MM.1S (cell line): ENCODE measurements at regions not wholly inside any gene's neighbourhood (a gene's known extent, or its start where the extent isn't known, plus 50 kb on each side); places are given as distances from the start of the nearest gene placed in this dataset.

Experiments
- DNase-seq: peaks from one replicate; pipeline ENCODE4 v3.0.0-alpha.2; 2015
- H2AFZ ChIP-seq: fragments of 300-600 bp; sonication (generic); 2 replicates; pipeline ENCODE4 v1.6.0; 2016; ENCODE audit warnings: antibody characterized with exemption, low read length
- H3F3A ChIP-seq: fragments of 300-600 bp; sonication (generic); 2 replicates; pipeline ENCODE4 v1.6.1; 2016; ENCODE audit warnings: mild to moderate bottlenecking, antibody characterized with exemption, low read length, moderate library complexity, mixed read lengths; ENCODE audit not compliant: insufficient read depth
- H3K27ac ChIP-seq: fragments of 300-600 bp; sonication (generic); 2 replicates; pipeline ENCODE4 v1.5.1; 2016; ENCODE audit warnings: mild to moderate bottlenecking, low read length
- H3K27me3 ChIP-seq: fragments of 300-600 bp; sonication (generic); replicated peaks from 2 replicates; pipeline ENCODE4 v1.6.0; 2016; ENCODE audit warnings: low read length; ENCODE audit not compliant: insufficient read depth
- H3K36me3 ChIP-seq: fragments of 300-600 bp; sonication (generic); replicated peaks from 2 replicates; pipeline ENCODE4 v1.6.1; 2016; ENCODE audit warnings: mild to moderate bottlenecking, low read length, mixed read lengths; ENCODE audit not compliant: insufficient read depth
- H3K4me1 ChIP-seq: fragments of 300-600 bp; sonication (generic); 2 replicates; pipeline ENCODE4 v1.6.1; 2016; ENCODE audit warnings: low read length, mixed read lengths
- H3K4me2 ChIP-seq: fragments of 300-600 bp; sonication (generic); 2 replicates; pipeline ENCODE4 v1.6.0; 2016; ENCODE audit warnings: low read depth, low read length
- H3K4me3 ChIP-seq: fragments of 300-600 bp; sonication (generic); 2 replicates; pipeline ENCODE4 v1.5.1; 2016; ENCODE audit warnings: low read length, mixed read lengths
- H3K79me2 ChIP-seq: fragments of 300-600 bp; sonication (generic); 2 replicates; pipeline ENCODE4 v1.6.1; 2016; ENCODE audit warnings: mixed run types, low read length, mixed read lengths
- H3K9ac ChIP-seq: fragments of 300-600 bp; sonication (generic); 2 replicates; pipeline ENCODE4 v1.6.1; 2016; ENCODE audit warnings: low read length, mixed read lengths
- H3K9me2 ChIP-seq: fragments of 300-600 bp; sonication (generic); replicated peaks from 2 replicates; pipeline ENCODE4 v1.6.1; 2016; ENCODE audit warnings: mild to moderate bottlenecking, low read length, mixed read lengths; ENCODE audit not compliant: insufficient read depth
- H3K9me3 ChIP-seq: fragments of 300-600 bp; sonication (generic); replicated peaks from 2 replicates; pipeline ENCODE4 v1.6.1; 2016; ENCODE audit warnings: mild to moderate bottlenecking, low read length, mixed read lengths; ENCODE audit not compliant: insufficient read depth
- H4K20me1 ChIP-seq: fragments of 300-600 bp; sonication (generic); 2 replicates; pipeline ENCODE4 v1.6.1; 2016; ENCODE audit warnings: mild to moderate bottlenecking, low read length, moderate library complexity, mixed read lengths; ENCODE audit not compliant: insufficient read depth
- EZH2 ChIP-seq: fragments of 300-600 bp; sonication (generic); optimal IDR thresholded peaks from 2 replicates; pipeline ENCODE3; 2017; ENCODE audit warnings: low read depth, mild to moderate bottlenecking, antibody characterized with exemption, low read length, mixed read lengths
- EZH2phosphoT487 ChIP-seq: fragments of 300-600 bp; sonication (generic); IDR thresholded peaks from 2 replicates; pipeline ENCODE4 v1.6.1; 2018; ENCODE audit warnings: antibody characterized with exemption, low read length
- TF ChIP-seq, protein P1 (sequence below): fragments of 300-600 bp; sonication (generic); IDR thresholded peaks from 2 replicates; pipeline ENCODE4 v1.5.1; 2016; ENCODE audit warnings: antibody characterized with exemption, low read length, mixed read lengths

DNA sequence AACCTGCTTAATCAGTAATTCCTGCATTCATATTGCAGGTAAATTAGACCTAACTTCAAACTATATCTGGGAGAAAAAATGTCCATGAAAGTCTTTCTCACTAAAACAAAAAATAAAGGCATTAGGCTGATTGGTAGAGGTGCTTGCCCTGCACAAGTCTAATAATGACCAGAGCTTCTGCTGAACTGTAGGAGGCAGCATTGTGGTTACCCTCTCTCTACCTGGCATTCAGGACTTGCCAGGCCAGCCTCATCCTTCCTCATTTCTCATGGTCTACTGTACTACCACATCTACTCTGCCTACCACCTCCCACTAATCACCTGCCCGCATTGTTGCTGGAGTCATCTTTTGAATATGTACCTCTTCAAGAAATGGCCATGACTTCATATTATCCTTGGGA, 60.8 kb upstream of the KRTAP11-1 start:
- DNase-seq: no peak

DNA sequence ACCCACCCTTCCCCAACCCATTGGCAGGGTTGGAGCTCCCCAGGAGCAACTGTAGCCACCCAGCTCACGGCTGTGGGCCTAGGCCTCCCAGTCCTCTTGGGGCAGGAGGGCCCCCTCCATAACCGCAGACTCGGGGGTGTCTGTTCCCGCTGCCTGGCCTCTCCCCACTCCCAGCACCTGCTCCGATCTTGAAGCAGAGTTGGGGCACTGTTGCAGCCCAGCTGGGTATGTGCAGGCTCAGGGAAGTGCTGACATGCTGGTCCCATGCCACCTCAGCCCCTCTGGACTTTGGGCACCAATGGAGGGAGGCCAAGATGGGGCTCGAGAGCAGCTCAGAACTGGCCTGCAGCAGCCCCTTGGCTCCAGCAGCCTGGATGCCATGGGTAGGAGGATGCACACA, 54.8 kb upstream of the KRTAP11-1 start:
- Histone ChIP-seq H3K9me3 (no peaks in the 10 kb centered on the region), H4K20me1 (no peaks in the 10 kb centered on the region), H2AFZ (no peak overlapping the region), H3K4me2 (no peak overlapping the region), H3K9me2 (no peaks in the 10 kb centered on the region), H3K4me3 (no peak overlapping the region), H3K9ac (no peak overlapping the region), H3K79me2 (no peaks in the 10 kb centered on the region), H3K27me3 (no peaks in the 10 kb centered on the region), H3K27ac (no peak overlapping the region), H3K36me3 (no peaks in the 10 kb centered on the region), H3F3A (no peaks in the 10 kb centered on the region), H3K4me1 (peaks cover 15% of the 10 kb centered on the region)
- TF ChIP-seq EZH2phosphoT487 (no peak), EZH2 (no peak)
- TF ChIP-seq, protein P1, sequence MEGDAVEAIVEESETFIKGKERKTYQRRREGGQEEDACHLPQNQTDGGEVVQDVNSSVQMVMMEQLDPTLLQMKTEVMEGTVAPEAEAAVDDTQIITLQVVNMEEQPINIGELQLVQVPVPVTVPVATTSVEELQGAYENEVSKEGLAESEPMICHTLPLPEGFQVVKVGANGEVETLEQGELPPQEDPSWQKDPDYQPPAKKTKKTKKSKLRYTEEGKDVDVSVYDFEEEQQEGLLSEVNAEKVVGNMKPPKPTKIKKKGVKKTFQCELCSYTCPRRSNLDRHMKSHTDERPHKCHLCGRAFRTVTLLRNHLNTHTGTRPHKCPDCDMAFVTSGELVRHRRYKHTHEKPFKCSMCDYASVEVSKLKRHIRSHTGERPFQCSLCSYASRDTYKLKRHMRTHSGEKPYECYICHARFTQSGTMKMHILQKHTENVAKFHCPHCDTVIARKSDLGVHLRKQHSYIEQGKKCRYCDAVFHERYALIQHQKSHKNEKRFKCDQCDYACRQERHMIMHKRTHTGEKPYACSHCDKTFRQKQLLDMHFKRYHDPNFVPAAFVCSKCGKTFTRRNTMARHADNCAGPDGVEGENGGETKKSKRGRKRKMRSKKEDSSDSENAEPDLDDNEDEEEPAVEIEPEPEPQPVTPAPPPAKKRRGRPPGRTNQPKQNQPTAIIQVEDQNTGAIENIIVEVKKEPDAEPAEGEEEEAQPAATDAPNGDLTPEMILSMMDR: no peak
- DNase-seq: no peak

More for the DNA sequence above, 60.8 kb upstream of the KRTAP11-1 start:
- Histone ChIP-seq H3K27me3 (no peaks in the 10 kb centered on the region), H3K9me2 (no peaks in the 10 kb centered on the region), H4K20me1 (no peaks in the 10 kb centered on the region), H3K4me2 (no peak overlapping the region), H3K36me3 (no peaks in the 10 kb centered on the region), H3K27ac (no peak overlapping the region), H2AFZ (no peak overlapping the region), H3K4me1 (no peaks in the 10 kb centered on the region), H3K4me3 (no peak overlapping the region), H3K9ac (no peak overlapping the region), H3F3A (no peaks in the 10 kb centered on the region), H3K79me2 (no peaks in the 10 kb centered on the region), H3K9me3 (no peaks in the 10 kb centered on the region)
- TF ChIP-seq, protein P1: no peak
- TF ChIP-seq EZH2phosphoT487 (no peak), EZH2 (no peak)

DNA sequence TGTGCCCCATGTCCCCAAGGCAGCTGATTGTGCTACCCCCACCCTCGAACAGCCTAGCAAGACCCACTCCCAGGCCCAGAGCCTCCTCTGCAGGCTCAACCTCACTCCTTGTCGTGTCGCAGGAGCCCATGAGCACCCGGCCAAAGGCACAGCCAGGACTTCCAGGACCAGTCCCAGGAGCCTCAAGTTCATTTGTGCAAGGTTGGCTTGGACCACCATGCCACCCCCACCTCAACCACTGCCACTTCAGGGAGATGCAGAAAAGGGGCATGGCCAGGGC, 54.4 kb upstream of the KRTAP11-1 start:
- Histone ChIP-seq H2AFZ (no peak overlapping the region), H3K27me3 (no peaks in the 10 kb centered on the region), H3K4me3 (no peak overlapping the region), H4K20me1 (no peaks in the 10 kb centered on the region), H3K9me2 (no peaks in the 10 kb centered on the region), H3K79me2 (no peaks in the 10 kb centered on the region), H3K9ac (no peak overlapping the region), H3K9me3 (no peaks in the 10 kb centered on the region), H3K27ac (no peak overlapping the region), H3K36me3 (no peaks in the 10 kb centered on the region), H3K4me1 (peaks cover 15% of the 10 kb centered on the region), H3F3A (no peaks in the 10 kb centered on the region), H3K4me2 (no peak overlapping the region)
- no peak for DNase-seq
- TF ChIP-seq, protein P1: no peak
- no peak for TF ChIP-seq EZH2
- no peak for TF ChIP-seq EZH2phosphoT487
